GM18858 (cell line): ENCODE measurements at regions not wholly inside any gene's neighbourhood (a gene's known extent, or its start where the extent isn't known, plus 50 kb on each side); places are given as distances from the start of the nearest gene placed in this dataset.

Source experiments
- ATAC-seq: cut with Tn5 transposase; IDR thresholded peaks from one replicate; pipeline ENCODE4 v1.9.1; 2021; ENCODE audit not compliant: unreplicated experiment

DNA sequence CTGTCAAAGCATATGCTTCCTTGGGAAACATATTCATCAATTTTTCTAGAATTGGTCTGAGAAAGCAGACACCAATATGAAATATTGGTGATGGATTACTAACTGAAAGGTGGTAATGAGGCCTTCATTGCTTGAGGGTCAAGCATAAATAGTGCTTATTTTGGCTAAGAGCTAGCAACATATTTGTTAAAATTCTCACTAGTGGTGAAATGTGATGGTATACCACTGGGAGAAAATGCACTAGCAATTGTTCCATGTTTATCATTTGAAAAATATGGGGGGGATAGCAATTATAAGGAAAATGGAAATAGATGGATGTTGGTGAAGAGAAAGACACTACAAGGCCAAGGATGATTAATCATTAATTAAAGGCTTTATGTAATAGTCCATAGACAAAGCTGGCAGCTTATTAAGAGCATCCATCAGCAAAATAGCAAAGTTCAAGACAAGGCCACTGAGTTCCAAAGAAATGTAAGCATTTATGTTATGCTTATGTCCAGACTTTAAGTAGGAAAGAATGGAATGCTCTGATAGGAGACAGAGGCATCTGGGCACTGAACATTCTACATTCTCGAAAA is 253.7 kb upstream of the PRDM9 start:
- no peak for ATAC-seq

DNA sequence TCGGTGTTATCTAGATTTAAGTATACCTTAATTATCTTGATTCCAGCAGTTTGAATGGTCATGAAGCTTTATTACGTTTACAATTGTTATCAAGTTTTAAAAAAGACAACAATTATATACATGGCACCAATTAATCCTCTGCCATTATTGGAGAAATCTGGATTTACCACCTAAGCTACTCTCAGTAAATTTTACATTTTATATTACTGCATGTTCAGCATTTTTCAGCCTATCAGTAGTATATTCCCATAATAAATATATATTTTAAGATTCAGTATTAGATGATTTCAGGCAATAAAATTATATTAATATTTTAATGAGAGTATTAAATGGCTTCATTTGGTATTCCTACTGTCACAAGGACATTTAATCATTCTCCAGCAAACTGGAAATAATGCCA is 264.5 kb upstream of the PRDM9 start:
- ATAC-seq: no peak

DNA sequence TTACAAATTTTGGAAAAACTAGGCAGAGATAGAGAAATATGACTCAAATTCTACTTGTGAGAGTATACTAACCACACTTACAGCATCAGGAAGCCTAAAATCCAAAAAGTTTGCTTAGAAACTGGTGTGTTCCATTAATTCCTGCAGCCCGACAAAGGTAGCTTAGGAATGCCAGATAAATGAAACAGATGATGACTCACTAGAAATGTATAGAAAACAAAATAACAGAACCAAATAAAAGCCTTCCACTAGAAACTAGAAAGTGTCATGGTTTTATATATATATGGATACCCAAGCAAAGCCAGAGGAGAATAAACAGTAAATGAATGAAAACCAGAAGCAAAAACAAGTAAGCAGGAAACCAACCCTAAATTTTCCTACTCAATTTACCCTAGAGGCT is 272.2 kb upstream of the PRDM9 start:
- ATAC-seq: no peak

DNA sequence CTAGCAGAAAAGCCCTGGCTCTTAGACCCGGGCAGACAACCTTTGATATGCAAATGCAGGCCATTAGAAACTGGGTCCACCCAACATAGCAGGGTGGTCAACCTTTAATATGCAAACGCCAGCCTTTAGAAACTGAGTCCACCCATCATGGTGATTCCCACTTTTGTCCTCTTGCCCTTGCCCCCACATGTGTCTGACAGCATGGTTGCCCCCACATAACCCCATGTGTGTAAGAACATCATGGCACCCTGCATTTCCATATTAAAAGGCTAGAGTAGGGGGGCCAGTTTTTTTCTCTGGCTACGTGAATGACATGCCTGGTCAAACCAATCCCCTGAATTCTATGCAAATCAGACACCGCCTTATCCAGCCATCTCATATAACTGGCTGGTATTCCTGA is 273.2 kb upstream of the PRDM9 start:
- ATAC-seq: no peak

DNA sequence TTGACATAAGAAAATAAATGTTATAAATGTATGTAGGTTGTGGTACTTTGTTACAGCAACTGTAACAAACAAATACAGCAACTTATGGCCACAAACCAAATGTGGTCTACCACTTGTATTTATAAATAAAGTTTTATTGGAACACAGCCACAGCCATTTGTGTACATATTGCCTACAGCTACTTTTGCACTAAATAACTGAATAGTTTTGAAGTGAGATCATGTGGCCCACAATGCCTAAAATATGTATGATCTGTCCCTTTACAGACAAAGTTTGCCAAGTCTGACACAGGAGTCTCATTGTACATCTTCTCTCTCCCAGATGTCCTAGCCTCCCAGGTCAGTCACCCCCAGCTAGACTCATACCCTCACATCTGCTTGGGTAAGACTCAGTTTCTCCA is 283.6 kb upstream of the PRDM9 start:
- ATAC-seq: no peak

DNA sequence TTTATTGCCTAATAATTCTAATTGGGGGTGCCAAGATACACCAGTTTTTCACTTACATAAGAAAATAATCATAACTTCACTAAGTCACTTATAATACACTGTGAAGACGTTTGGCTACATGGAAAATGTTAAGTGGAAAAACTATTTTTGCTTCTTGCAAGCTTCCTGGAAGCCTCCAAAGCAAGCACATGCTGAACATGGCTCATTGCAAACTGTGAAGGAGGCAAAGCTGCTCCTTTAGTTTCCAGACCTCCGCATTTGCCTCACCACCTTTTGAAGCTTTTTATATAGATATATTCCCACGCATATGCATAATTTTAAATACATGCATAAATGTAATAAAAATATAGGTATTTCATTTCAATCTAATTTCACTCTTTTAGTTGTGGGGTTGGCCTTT is 285.6 kb upstream of the PRDM9 start:
- no peak for ATAC-seq

DNA sequence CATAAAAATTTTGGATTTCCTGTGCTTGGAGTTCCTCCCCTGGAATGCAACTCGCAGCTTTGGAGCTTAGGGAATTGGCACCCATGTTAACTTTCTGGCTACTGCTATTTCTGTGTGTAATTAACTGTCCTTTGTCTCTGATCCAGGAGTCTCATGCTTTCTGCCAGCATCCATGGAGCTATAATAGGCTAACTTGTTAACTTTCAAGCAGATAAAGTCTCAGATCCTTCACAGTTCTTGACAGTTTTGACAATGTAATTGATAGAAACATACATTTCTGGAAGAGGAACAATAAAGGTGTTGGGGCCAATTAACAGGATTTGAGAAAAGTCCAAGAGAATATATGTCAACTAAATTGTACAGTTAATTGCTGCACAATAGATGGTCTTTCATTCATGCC is 290.2 kb upstream of the PRDM9 start:
- ATAC-seq: no peak

DNA sequence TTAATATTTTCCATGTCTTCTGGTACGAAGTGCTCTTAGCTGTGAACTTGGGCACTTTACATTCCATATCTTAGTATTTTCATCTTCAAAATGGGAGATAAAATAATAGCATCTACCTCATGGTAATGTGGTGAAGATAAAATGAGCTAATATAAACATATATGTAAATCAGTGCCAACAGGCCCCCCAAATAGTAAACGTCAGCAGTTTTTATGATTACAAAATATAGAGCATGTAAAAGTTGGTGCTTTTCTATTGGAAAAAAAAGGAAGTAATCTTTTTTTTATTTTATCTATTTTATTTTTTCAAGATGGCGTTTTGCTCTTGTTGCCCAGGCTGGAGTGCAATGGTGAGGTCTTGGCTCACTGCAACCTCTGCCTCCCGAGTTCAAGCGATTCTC is 291.1 kb upstream of the PRDM9 start:
- no peak for ATAC-seq

DNA sequence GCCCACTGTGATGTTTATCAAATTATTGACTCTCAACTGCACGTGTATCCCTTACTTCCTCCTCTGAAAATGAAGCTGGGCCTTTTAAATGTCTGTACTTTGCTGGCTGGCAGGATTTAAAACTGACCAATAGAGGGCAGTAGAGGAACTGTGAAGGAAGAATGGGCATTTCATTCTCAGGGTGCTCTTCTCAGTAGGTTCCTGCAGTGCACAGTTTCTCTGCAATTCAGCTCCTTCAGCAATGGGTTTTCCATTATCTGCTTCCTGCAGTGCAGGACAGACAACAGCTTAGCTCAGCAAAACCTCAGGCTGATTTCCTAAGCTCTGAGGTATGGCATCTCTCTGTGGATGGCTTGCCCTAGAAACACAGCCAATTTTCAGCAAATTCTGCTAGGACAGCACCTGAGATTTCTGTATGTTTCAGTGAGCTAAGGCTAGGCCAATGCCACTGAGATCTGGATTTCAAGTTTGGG is 298.4 kb upstream of the PRDM9 start:
- peak; percentile 93 for ATAC-seq

DNA sequence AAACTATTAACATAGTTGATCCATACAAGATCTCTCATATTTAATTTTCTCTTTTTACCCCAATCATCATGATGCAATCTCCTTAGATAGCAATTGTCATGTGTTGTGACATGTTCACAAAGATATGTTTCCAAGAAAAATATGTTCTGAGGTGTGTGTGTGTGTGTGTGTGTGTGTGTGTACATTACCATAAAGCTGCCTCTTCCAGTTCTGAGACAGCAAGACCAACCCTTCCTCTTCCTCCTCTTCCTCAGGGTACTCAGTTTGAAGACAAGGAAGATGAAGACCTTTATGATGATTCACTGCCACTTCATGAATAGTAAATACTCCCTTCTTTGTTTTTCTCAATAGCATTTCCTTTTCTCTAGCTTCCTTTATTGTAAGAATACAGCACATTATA is 303.3 kb upstream of the PRDM9 start:
- ATAC-seq: no peak

DNA sequence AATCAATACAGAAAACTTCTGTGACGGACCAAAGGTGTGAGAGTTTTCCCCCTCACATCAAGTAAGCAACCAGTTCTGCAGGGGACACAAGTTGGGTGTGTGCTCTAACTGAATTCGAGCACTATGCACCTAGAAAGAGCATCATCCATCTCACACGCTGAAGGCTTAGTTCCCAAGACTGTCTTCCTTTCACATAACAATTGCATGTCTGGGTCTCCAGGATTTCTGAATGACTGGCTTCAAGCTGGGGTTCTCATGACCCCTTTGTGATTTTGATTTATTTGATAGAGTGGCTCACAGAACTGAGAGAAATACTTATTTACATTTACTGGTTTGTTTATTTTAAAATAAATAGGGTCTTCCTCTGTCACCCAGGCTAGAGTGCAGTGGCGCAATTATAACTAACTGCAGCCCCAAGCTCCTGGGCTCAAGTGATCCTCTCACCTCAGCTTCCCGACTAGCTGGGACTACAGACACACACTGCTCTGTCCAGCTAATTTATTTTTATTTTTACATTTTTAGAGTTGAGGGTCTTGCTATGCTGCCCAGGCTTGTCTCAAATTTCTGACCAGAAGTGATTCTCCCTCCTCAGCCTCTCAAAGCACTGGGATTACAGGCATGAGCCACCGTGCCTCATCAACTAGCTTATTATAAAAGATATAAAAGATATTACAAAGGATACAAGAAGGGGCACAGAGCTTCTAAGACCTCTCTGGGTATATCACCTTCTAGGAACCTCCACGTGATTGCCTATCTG is 316.7 kb upstream of the CDH12 start:
- no peak for ATAC-seq

DNA sequence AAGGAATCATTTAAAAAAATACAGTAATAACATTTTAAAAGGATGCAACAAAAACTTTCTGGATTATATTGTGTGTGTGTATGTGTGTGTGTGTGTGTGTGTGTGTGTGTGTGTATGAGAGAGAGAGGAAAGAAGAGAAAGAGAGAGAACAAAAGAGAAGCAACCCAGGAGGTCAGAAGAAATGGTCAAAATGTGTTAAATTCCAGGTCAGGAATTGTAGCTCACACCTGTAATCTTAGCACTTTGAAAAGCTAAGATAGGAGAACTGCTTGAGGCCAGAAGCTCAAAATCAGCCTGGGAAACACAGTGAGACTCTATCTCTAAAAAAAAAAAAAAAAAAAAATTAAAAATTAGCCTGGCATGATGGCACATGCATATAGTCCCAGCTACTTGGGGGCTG is 311.8 kb upstream of the CDH12 start:
- ATAC-seq: no peak

DNA sequence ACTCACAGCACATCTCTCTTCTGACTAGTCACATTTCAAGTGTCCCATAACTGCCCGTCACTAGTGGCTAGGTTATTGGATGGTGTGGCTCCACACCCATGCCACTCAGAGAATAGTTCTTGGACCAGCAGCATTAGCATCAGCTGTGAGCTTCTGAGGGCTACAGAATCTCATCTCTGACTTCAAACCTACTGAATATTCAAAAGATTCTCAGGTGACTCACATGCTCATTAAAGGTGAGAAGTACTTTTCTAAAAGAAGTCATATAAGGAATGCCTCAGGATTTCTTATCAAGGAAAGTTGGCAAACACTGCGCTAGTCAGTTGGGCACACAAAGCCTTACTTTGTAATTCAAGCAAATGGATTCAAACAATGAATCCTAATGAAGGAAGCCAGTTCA is 305.0 kb upstream of the CDH12 start:
- no peak for ATAC-seq

DNA sequence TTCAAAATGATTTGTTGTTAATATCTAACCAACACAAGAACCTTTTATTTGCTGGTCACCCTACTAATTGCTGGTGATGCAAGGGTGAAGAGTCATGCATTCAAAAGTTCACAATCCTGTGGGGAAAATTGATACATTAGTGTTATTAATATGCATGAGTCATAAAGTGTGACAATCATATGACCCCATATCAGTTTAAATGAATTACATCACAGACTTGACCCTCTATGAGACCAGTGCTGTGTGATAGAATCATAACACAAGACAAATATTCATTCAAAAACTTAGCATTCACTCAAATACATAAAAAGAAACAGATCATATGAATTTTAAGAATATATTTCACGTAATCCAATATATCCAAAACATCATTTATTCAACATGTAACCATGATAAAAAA is 304.6 kb upstream of the CDH12 start:
- ATAC-seq: no peak

DNA sequence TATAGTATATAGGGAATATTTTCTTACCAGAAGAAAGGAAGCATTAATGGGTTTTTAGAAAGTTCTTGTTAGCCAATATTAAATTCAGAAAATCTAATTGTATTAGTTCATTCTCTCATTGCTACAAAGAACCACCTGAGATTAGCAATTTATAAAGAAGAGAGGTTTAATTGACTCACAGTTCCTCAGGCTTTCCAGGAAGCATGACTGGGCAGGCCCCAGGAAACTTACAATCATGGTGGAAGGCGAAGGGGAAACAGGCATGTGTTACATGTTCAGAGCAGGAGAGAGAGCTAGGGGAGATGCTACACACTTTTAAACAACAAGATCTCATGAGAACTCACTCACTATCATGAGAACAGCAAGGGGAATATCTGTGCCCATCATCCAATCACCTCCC is 304.0 kb upstream of the CDH12 start:
- ATAC-seq: no peak

DNA sequence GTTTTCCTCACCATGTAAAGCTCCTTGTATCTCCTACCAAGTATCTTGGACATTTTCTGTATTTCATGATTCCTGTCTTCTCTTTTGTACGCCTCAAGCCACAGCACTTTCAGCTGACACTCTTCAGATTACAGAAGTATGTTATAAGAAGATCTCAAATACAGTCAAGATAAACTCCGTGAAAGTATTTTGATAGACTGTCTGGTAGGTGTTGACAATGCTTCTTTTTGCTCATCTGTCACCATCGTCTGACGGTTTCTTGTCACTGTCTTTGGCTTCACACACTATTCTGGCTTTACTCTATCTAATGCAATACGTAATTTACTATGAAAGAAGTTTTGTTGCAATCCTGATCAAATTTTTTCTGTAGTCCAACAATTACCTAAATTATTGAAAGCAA is 294.5 kb upstream of the CDH12 start:
- no peak for ATAC-seq

DNA sequence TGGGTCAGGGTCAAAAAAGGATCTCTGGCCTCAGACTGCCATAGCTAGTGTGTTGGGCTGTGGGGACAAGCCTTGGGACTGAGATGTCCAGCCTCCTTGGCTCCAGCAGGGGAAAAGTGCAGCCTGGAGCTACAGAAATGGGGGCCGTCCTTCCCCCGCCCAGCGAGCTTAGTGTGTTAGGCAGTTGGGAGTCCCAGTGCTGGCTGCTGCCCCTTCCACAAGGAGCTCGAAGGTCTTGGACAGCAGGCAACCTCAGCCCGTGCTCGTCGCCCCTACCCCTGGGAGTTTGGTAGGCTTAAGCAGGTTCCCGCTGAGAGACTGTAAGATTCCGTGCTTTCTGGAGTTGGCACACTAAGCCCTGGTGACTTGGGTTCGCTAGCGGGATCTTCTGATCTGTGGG is 293.0 kb upstream of the CDH12 start:
- no peak for ATAC-seq

DNA sequence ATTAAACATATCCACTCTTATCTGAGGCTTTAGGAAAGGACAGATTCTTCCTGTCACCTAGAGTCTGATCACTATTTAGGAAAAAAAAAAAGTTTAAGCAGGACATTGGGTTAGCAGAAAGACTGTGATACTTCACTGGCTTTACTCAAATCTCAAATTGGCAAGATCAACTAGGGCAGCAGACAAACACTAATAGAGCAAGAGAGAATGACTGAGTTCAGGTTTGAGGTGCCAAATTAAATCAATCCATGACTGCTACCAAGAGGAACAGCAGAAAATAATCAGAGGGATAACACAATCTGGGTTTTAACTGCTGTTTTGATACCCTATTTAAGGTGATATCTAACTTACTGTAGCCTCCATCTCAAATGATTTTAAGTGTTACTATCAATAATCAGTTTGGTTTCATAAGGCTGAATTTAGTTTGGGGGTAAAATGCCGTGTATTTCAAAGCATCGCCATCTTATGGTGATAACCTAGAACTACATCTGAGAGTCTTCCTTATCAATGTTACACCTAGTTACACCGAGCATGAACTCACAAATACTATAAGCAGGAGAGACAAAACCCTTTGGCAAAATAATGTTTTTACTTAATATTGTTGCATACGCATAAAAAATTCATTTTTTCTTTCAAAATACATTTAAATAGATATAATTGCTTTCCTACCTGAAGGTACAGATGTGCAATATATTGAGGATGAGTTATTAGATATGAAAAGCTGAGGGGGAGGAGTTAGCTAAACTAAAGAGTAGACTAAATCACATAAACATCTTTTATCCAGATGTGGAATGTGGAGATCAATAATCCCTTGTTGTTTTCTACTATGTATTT is 286.4 kb upstream of the CDH12 start:
- peak; percentile 77 for ATAC-seq

DNA sequence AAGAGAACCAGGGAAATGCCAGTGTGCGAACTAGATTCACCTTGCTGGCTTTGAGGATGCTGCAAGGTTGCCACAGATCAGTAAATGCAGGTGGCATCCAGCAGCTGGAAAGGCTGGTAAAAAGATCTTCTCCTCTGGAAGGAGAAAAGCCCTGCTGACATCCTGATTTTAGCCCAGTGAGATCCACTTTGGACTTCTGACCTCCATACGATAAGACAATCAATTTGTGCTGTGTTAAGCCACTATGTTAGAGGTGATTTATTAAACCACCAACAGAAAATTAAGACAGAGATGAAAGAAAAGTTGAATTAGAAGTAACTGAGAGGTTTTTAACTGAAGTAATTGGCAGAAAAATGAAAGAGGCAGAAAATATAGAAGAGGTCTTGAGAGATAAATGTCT is 283.8 kb upstream of the CDH12 start:
- no peak for ATAC-seq

DNA sequence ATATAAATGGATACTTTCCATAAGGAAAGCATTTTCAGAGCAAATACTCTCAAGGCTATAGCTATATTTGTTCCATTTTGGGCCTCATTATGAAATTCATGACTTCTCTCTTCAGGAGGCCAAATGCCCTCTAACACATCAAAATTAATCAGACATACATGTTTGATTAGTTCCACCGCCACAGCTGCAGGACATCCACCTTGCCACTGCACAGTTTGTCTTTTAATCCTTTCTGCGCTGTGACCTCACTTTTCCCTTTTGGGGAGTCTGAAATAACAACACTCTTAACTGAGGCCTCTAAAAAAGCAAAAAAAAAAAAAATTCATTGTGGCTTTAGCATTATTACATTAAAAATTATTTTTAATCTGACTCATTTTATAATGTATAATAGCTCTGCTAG is 279.1 kb upstream of the CDH12 start:
- ATAC-seq: no peak

DNA sequence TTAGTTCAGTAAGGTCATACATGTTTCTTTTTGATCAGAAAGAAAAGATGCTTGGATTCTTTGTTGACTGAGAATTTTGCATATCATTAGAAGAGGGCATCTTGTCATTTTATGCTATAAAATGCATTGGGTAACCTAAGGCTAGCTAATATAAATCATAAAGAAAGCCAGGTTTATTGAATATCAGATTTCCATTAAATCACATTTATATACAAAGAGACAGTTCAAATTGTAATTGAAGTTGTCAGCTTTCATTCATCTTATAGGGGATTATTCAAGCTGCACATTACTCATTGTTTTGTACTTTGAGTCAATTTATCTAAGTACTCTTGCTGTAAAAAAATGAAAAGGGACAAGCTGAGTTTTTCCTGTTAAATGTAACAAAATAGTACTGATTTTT is 259.1 kb upstream of the CDH12 start:
- no peak for ATAC-seq

DNA sequence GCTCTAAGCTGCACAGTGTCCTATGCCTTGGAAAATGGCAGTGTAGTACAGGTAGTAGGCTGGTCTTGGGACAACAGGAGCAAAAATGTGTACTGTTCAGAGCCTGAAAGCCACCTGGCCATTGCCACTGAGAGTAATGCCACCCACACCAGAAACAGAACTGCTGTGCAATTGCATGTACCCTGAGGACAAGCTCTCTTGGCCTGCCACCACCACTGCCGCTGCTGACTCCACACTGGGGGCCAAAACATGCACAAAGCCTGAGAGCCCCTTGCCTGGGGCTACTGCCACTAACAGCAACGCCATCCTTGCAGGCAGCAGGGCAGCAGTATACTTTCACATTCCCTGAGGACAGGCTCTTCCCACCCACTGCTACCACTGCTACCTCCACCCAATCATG is 251.9 kb upstream of the CDH12 start:
- no peak for ATAC-seq
